Kidney glomerular epithelial cell (primary cell): ENCODE measurements at regions not wholly inside any gene's neighbourhood (a gene's known extent, or its start where the extent isn't known, plus 50 kb on each side); places are given as distances from the start of the nearest gene placed in this dataset.
A peak's percentile ranks its signal among the peaks of the same experiment; 100 is the strongest.

Experiments used
- DNase-seq: peaks from one replicate; lab custom pipeline; 2025; lab: John Stamatoyannopoulos, UW

- DNase-seq, result no peak
These were observed 98.1 kb upstream of the YPEL5 start for GRCh38 chr2:30048636-30049175.

DNA sequence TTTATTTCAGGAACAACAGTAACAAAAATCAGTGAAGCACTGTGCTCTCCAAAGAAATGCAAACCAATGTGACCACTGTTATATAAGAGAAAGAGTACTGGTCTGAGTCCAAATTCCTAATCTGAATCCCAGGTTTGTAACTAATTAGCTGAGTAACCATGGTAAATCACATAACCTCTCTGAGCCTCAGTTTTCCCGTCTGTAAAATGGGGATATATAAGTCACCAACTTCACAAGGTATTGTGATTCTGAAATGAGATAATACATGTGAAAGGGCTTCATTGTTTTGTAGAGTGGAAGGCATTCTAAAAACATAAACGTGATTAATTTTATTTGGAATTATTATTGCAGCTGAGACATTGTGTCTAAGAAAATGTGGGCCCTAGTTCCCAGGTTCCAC, 91.3 kb upstream of the YPEL5 start:
- DNase-seq, result no peak

GRCh38 chr2:30060562-30060961, 86.2 kb upstream of the YPEL5 start:
- no peak for DNase-seq

DNA sequence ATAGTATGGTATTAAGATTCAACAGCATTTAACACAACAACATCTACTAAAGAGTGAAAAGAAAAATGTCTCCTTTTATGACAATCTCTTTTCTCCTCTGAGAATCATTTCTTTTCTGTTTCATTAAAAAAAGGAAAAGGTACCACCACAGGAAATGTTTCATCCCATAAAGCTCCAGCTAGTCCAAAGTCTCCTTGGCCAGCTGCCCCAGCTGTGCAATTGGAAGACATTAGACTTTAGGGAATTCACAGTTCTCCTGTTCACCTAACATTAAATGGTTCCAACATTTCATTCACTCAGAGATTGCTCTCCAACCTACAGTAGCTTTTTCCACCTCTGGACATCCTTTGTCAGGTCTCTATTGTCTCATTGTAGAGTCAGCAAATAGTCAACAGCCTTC, 78.7 kb upstream of the YPEL5 start:
- DNase-seq, result no peak

- peak; percentile 70 for DNase-seq
These were observed 74.5 kb upstream of the YPEL5 start for GRCh38 chr2:30072250-30072842.

DNA sequence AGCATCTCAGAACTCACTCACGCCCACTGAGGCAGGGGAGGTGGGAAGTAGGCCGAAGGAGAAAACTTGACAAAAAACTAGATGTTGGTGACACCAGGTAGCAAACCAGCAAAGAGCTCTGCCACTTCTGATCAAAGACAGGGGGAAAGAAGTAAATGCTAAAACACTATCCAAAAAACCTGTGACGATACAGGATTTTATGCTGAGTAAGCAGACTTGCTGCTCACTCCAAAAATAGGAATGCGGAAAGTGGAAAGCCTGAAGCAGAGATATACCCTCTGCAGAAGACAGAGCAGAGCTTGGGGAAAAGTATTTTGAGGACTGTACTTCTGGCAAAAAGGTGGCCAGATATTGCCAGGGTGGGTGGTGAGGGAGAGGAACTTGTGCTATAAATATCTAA, 73.3 kb upstream of the YPEL5 start:
- DNase-seq, result no peak

DNA sequence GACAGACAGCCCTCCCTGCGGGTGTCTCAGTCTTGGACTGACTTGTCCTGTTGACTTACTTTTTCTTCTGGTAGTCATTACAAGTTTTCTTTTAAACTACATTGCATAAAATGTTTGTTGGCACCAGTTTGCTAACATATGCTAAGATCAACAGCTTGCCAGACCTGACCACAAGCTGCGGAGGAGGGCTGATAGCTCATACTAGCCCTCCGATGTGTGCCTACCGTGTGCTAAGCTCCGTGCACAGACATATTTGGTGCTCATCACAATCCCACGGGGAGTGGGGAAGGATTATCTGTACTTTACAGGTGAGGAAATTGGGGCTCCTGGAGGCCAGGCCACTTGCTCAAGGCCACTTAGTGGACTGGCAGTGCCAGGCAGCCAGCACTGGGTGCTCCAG, 72.8 kb upstream of the YPEL5 start:
- no peak for DNase-seq

GRCh38 chr2:30078521-30078920, 68.3 kb upstream of the YPEL5 start:
- no peak for DNase-seq

DNA sequence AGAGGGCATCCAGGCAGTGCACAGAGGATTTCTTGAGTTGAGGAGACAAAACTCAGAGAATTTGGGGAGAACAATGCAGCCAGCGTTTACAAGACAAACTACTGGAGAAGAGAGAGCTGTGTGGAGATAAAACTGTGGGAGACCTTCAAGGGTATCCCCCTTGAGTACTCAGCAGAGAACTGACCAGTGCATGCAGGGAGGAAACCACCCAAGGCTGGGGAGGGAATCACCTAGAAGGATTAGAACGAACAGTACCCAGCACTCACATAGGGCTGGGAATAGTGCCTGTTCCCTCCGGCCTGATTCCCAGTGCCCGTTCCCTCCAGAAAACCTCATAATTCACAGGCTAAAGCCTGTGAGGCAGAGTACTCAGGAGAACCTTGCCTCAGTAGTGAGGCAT, 61.9 kb upstream of the YPEL5 start:
- DNase-seq, result no peak

DNA sequence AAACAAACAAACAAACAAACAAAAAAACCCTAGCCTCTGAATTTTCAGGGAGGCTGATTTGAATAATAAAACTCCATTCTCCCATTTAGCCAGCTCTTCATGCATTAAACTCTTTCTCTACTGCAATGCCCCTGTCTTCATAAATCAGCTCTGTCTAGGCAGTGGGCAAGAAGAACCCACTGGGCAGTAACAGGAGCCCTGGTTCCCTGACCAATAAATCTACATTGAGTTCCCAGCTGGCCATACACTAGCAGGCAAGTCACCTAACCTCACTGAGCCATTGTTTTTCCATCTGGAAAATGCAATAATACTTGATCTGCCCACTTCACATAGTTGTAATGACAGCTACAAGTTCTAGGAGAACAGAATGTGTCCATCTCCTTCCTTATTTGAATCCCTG, 57.6 kb upstream of the YPEL5 start:
- no peak for DNase-seq

GRCh38 chr2:30095402-30095801, 51.4 kb upstream of the YPEL5 start:
- DNase-seq, result no peak

DNA sequence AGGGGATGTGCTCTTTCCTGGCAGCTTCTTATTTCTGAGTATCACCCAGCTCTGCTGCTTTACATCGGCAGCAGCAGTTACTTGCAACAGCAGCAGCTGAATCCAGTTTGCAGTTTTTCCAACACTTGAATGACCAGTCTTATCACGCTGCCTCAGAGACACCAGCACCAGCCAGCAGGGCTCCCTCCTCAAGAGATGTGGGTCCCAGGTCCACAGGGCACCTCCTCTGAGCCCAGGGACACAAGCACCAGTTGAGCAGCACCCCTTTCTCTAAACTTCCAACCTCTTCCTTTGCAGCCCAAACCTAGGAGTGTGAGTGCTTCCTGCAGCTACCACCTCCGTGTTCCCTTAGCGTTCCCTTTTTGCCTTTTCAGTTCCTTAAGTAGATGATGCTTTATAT, 50.4 kb upstream of the YPEL5 start:
- no peak for DNase-seq
